ENCODE measurements at regions not wholly inside any gene's neighbourhood (a gene's known extent, or its start where the extent isn't known, plus 50 kb on each side); places are given as distances from the start of the nearest gene placed in this dataset.
"Not testable (repeated sequence)": the region's sequence is repeated elsewhere in the genome, so short reads cannot be mapped to it uniquely, and the experiment has no call there.

DNA sequence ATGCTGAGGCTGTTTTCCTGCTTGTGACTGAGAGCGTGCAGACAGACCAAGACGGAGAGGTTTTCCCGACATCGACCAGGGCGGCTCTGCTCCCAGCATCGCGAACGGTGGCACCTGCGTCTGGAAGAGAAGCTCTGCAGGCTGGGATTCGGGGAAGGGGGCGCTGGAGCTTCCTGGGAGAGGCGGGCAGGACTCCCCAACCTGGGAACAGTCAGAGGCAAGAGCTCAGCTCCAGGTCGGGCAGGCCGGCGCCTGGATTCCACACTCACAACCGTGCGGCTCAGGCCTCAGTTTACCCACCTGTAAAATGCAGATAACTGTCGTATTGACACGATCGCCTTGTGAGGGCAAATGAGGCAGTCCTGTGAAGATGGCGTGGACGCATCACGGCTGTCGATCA is 332.6 kb downstream of the ADGRD1 start:
- not testable (repeated sequence) for TF ChIP-seq MXI1 (conservative IDR thresholded peaks at IDR 0.05; ENCODE audit: poor library complexity, severe bottlenecking); EZH2 (IDR thresholded peaks at IDR 0.05; ENCODE audit: borderline replicate concordance, insufficient read depth, low read length, poor library complexity, severe bottlenecking); TAF1 (IDR thresholded peaks at IDR 0.05; ENCODE audit: low read depth); RAD21 (conservative IDR thresholded peaks at IDR 0.05); POLR2AphosphoS5 (IDR thresholded peaks at IDR 0.05); SMC3 (conservative IDR thresholded peaks at IDR 0.05; ENCODE audit: poor library complexity); EP300 (conservative IDR thresholded peaks at IDR 0.05; ENCODE audit: poor library complexity, severe bottlenecking)
- TF ChIP-seq, protein P1, sequence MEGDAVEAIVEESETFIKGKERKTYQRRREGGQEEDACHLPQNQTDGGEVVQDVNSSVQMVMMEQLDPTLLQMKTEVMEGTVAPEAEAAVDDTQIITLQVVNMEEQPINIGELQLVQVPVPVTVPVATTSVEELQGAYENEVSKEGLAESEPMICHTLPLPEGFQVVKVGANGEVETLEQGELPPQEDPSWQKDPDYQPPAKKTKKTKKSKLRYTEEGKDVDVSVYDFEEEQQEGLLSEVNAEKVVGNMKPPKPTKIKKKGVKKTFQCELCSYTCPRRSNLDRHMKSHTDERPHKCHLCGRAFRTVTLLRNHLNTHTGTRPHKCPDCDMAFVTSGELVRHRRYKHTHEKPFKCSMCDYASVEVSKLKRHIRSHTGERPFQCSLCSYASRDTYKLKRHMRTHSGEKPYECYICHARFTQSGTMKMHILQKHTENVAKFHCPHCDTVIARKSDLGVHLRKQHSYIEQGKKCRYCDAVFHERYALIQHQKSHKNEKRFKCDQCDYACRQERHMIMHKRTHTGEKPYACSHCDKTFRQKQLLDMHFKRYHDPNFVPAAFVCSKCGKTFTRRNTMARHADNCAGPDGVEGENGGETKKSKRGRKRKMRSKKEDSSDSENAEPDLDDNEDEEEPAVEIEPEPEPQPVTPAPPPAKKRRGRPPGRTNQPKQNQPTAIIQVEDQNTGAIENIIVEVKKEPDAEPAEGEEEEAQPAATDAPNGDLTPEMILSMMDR (IDR thresholded peaks at IDR 0.05; ENCODE audit: poor library complexity, severe bottlenecking) = not testable (repeated sequence)

All from neural cell (in vitro differentiated cells).